Suprapubic skin (tissue), 3 donors: ENCODE measurements at regions not wholly inside any gene's neighbourhood (a gene's known extent, or its start where the extent isn't known, plus 50 kb on each side); places are given as distances from the start of the nearest gene placed in this dataset.

Experiments used
- CTCF ChIP-seq, 2 donors: fragments of 200-600 bp in 1 of 2; fragments of 450-650 bp in 1 of 2; sonication (generic) in 1 of 2; IDR thresholded peaks; one replicate each; pipeline ENCODE4 v1.5.1; 2016 to 2019; ENCODE audit warnings: antibody characterized with exemption in 2 of 2, mild to moderate bottlenecking in 1 of 2, moderate library complexity in 1 of 2
- POLR2AphosphoS5 ChIP-seq, 3 donors: sonication (generic); formaldehyde crosslinking; IDR thresholded peaks; one replicate each; pipeline ENCODE4 v1.6.1; 2017; ENCODE audit warnings: antibody characterized with exemption in 3 of 3

DNA sequence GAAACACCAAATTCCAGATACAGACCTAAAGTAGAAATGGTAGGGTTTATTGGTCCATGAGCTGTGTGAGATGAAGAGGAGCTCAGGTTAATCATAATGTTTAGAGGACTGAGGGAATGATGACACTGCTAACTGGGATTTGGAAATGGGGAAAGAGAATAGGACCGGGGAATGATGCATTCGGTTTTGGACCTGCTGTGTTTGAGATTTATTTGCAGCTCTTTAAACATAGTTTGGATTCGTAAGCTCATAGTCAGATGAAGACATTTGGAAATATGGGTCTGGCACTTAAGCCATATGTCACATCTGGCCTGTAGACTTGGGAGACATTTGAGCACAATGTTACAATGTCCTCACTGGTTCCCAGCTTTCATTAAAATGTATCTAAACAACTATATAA lies 127.9 kb upstream of the DUSP10 start:
- TF ChIP-seq CTCF (IDR thresholded peaks at IDR 0.05) (no peak), POLR2AphosphoS5 (IDR thresholded peaks at IDR 0.05) (no peak)
